ENCODE measurements at regions not wholly inside any gene's neighbourhood (a gene's known extent, or its start where the extent isn't known, plus 50 kb on each side); places are given as distances from the start of the nearest gene placed in this dataset.

DNA sequence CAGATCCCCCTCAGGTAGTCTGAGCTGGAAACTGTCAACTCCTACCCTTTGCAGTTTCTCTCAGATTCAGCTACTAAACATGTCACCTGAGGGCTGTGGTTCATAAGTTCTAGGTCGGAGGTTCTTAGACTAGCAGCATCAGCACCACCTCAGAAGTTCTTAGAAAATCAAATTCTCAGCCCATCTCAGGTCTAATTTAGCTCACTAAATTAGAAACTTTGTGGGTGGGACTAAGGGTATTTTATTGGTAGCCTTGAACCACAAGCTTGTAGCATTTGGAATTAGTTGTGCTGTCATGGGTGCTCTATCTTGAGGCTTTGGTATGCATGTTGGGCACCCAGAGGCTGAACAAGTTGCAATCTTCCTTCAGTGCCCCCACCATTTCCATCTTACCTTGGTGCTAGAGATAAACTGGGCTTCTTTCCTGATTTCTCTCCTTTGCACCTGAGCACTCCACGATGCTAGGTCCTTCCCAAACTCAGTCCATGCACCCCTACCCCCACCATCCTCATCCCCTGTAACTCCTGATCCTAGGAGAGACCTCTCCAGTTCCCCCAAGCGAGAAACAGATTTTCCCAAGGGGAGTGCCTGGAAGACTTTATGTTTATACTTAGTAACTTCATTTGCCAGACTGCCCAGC, 54.2 kb downstream of the S1PR1 start:
- DNase-seq: no peak

DNA sequence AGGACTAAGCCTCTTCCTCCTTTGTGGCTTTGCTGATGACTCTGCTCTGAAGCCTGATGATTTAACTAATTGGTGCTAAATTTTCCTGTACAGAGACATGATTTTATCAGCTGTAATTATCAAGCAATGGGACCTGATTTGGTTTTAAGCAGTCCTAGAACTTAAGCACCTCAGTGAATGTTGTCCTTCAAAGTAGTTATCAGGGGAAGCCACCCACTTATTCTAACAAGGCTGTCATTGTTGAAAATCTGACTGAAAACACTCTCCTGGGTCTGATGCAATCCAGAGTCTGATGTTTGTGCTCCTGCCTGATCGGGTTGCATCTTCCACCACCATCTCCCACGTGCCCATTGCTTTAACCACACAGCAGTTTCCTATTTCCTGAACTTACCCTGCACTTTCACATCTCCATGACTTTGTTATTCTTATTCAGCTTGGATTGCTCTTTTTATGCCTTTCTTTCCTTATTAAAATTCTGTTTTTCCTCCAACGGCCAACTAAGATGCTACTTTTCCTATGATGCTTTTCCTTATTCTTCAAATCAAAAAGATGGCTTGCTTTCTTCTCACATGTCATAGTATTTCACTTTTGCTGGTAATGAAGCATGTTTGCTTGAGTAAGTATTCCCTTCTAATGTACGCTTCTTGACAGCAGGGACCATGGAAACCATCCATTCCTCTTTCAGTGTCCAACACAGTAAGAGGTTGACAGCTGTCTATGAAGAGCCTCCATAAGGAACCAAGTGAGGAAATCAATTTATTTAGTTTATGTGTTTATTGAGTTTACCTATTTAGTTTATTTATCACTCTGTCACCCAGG, 55.0 kb downstream of the S1PR1 start:
- peak; percentile 33 for DNase-seq

DNA sequence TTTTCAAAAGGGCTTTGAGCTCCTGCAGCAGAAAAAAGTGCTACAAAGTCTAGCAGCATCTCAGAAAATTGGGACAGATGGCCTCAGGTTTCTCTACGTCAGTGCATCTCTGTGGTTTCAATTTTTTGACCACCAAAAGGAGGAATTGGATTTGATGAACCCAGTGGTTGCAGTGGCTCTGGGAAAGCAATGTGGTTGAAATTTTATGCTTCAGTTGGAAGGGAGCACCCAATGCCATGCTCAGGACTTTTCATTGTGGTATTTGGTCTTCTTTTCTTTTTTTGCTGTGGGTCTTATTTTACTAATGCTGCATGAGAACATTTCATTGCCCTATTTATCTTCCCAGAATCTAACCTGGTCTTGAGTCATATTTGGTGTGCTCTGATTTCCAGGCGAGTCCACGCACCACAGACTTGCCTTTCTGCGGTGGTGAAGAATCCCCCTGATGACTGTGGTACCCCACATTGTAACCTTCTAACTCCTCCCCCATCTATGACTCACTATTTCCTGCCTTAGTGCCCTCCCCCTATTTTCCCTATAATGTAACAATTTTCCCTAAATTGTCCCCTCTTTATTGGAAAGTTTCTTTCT, 56.7 kb downstream of the S1PR1 start:
- no peak for DNase-seq

DNA sequence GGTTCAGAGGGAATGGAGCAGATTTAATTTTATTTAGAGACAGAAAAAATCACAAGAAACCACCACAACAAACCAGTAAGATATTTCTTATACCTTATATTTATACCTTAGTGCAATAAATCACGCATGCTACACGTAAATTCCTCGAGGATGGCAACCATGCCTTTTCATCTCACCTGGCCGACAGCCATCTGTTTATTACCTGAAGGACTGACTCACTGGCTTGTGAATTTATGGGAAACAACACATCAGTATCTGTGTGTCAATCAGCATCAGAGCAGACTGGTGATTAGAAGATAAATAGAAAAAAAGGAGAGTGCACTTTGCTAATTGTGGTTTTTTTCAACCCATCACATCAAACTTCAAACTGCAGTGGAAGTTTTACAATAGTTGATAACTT, 58.4 kb downstream of the S1PR1 start:
- no peak for DNase-seq

DNA sequence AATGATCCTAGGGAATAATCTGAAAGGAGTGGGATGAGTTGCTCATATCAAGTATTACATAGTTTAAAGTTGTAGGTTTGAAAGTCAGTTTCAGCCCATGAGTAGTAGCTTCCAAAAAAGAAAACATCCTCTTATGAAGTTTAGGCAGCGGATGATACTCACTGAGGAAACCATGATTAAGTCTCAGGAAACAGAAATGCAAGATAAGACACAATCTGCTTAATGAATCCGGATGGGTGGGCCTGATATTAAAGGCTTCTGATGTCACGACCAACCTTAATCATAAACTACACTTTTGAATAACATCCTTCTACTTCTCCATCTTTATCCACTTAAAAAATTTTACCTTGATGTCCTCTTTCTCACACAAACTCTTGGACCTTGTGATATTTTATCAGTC, 61.8 kb downstream of the S1PR1 start:
- DNase-seq: no peak

DNA sequence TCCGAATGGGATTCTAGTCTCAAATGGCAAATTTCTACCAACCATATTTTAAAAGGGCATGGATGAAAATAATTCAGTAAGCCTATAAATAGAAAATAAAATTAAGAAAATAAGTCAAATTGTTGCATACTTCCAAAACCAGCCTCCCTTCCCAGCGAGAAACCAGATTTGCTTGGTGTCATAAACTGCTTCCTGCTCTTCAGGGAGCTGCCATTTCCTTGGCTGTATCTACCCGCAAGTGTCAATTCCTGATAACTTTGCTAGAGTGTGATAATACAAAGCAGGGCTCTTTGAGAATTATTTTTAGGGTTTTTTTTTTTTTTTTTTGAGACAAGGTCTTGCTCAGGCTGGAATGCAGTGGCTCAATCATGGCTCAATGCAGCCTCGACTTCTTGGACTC, 62.3 kb downstream of the S1PR1 start:
- DNase-seq: no peak

DNA sequence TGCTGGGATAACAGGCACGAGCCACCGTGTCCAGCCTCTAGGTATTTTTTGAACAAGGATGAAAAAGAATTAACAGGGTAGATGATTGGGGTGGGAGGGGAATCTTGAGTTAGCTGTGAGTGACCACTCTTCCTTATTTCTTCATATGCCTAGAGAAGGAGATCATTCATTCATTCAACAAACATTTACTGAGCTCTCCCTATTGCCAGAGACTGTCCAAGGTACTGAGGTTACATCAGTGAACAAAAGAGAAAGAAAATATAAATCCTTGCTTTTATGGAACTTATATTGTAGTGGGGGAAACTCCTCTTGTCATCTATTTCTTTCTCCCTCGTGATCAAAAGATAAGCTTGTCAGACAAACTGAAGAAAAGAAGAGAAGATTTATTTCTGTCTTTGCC, 62.9 kb downstream of the S1PR1 start:
- no peak for DNase-seq

DNA sequence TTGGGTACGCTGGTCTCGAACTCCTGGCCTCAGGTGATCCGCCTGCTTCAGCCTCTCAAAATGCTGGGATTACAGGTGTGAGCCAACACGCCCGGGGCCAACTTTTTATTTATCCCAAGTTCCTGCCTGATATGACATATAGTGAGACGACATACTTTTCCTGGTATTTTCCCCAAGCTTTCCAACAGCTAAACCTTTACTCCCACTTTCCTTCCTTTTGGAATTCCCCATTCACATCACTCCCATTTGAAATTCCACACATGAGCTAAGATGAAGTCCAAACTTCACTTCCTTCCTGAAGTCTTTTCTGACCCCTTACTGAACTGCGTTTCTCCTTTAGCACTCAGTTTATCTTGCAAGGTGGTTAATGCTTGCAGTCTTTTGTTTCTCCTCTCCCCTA, 64.1 kb downstream of the S1PR1 start:
- no peak for DNase-seq

DNA sequence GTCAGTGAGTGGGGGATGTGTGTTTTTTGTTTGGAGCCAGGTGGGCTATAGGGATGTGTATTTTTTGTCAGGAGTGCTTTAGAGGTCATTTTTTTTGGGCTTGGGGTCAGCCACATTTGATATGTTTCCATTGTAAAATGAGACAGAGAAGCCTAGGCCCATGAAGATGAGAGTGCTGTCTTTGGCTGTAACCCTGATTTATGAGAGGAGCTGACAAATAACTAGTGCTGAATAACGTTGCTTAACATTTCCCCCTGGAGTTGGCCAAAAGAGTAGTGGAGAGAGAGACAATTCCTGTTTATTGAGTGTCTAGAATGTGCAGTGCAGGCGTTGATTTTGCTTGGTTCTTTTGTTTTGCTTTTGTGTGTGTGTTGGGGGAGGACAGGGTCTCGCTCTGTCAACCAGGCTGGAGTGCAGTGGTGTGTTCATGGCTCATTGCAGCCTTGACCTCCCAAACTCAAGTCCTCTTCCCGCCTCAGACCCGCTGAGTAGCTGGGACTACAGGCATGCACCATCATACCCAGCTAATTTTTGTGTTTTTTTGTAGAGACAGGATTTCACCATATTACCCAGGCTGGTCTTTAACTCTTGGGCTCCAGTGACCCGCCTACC, 64.7 kb downstream of the S1PR1 start:
- DNase-seq: no peak

DNA sequence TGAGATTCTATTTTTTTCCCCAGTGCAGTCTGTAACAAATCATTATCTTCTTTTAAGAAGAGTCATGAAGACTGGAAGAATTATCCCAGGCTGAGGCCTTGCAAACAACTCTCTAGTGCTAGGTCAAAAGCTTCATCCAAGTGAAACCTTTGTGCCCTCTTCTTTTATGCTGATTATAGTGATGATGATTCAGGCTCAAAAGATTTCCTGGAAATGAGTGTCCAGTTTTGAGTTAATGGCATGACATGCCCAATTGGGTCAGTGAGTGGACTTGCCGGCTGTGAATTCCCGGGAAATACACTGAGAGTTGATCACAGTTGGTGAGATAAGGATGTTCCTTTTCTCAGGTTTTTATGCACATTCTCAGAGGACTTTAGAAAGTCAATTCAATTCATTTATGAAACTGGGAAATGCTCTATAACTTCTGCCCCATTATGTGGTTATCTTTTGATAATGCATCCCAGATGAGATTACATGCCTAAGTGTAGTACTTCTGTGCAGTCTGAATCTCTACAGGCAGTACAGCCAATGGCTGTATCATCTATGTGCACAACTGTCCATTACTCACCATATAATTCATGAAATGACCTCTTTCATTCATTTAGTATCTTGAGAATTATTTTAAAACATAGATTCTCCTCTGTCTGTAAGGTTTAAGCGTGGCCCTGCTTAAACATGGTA, 66.2 kb downstream of the S1PR1 start:
- no peak for DNase-seq

DNA sequence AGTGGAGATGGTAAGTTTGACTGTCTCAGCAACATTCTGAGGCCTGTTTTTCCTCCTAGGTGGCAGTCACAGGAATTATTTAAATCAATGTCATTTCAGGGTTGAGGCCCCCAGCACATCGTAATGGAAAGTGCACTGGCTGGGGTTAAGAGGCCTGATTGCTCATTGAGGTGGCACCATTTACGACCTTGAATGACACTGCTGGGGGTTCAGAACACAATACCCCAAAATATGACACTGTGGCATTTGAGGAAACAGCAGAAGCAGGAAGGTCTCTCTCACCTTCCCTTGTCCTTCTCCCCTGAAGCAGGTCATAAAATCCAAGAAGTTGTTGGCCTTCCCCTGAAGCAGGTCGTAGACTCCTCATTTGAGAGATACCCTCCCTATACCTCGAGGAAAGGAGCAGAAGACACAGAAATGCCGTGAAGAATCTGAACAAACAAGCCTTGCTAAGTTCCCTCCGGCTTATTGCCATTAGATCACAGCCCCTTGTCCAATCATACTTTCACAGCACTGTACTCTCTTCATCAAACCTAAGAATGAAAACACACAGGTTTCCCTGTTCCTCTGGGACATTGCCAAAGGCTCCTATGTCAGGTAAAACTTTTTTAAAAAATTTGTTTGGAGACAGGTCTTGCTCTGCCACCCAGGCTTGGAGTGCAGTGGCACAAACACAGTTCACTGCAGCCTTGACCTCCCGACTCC, 71.3 kb downstream of the S1PR1 start:
- DNase-seq: no peak

DNA sequence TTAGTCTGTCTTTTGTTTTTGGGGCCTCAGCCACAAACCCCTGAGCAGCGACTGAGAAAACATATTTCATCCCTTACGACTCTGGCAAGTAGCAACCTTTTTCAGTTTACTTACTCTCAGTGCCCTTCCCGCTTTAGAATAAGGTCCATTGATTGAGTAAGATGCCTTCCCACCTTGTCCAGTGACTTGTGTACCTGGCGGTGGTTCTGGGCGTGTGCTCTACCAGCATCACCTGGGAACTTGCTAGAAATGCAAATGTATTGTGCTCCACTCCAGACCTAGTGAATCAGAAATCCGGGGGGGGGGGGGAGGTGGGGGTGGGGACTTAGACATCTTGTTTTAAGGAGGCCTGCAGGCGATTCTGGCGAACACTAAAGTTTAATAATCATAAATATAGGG, 72.1 kb downstream of the S1PR1 start:
- DNase-seq: no peak

DNA sequence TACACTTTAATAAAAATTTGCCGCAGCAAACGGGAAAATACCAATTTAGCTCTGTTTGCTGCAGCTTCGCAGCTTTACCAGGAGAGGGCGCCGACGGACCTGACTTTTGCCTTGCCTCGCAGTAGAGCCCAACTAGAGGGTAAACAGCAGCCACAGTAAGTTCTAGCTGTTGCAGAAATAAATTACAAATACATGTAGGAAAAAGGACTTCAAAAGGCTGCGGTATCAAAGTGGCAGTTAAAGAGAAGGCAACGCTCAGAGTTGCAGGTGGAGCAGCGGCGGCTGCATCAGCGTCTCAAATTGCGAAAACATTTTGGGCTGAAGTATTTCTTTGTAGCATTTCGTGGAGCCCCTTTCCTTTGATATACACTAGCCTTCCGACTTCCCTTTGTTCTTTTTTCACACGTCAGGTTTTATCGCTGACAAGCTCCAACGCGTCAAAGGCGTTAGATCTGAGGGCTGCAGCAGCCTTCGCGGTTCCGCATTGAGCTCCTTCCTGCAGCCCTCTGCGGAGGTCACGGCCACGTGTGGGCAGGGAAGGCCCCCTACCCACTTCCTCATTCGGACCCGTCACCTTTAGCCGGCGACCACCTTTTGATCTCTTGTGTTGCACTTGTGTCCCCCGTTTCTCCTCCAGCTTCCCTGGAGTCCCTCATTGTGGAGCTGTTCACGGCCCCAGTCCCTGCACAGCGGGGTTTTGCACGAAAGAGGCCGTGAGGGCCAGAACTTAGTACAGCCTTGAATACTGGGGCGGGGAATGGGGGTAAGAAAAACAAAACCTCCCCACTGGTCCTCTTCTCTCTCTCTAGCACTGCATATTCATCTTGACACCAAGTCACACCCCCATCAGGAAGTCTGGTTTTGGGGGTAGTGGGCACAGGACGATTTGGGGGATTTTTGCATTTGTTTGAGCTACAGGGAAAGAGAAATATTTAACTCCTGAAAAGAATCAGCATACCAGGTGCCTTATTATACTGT, 72.8 kb downstream of the S1PR1 start:
- peak; percentile 53 for DNase-seq

DNA sequence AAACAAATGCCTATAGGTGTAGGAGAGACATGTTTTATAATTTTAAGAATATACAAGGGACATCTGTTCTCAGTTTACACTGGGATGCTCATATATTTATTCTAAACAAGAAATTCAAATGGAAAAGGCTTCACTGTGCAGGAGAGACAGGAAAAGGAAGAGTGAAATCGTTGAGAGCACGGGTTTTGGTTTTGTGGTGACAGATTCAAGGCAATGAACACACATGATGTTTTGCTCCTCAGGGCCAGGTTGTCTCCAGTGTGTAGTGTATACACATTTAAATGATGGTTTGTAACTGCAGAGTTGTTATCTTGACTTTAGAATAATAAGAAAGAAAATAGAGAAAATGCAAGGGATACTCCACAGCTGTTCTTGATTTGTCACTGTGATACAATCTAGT, 73.7 kb downstream of the S1PR1 start:
- no peak for DNase-seq

DNA sequence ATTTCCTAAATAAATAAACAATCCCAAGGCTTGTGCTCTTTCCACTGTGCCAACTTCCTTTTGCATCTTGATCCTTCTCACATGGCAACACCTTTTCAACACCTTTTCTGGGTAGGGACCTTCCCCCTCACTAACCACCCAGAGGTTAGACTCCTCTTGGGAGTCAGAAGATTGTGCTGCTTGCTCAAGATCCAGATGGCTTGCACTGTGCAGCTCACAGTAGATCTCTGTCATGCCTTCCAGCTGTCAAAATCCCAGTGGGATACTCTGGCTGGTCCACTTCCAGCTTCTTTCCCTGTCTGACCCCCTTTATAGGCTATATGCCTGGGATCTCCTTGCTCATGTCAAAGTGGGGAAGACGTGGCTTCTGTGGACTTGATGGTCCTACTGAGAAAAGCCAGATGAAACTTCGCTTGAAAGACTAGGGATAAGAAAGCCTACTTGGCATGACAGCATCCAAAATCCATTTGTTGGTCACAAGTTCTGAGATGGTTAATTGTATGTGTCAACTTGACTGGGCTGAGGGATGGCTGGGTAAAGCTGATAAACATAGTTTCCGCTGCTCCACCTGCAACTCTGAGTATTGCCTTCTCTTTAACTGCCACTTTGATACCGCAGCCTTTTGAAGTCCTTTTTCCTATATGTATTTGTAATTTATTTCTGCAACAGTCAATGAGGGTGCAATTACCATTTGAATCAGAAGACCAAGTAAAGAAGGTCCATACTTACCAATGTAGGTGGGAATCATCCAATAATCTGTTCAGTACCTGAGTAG, 74.5 kb downstream of the S1PR1 start:
- DNase-seq: no peak

DNA sequence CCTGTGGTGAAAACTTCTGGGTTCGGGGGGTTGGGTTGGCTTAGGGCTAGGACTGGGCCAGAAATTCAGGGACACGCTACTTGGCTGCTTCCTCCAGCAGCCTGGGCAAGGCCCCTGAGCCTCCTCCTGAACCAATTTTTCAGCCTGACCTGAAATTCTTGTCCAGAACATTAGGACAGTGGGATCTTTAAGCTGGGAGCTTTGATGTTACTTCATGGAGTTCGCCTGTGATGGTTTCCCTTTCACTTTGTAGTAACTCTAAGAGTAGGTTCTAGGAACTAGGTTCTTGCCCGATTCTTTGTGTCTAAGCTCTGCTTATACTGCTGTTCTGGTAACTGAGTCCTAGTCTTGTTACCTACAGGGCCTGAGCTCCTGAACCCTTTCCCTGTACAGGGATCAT, 75.3 kb downstream of the S1PR1 start:
- DNase-seq: no peak

DNA sequence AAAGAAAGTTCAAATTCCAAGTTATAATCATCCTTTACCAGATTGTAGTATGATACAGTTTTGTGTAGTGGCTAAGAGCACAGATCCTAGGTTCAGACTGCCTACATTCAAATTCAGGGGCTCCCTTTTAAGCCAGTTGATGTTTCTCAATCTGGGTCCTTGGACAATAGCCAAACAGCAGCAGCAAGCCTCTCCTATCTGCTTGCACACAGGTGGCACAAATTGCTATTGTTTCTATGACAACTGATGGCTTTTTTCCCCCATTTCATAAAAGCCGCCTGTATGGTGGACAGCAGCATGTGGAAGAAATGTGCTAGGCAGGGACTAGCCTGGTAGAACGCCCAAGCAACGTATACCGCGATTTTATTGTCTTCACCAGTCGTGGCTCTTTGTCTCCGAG, 76.5 kb downstream of the S1PR1 start:
- DNase-seq: no peak

DNA sequence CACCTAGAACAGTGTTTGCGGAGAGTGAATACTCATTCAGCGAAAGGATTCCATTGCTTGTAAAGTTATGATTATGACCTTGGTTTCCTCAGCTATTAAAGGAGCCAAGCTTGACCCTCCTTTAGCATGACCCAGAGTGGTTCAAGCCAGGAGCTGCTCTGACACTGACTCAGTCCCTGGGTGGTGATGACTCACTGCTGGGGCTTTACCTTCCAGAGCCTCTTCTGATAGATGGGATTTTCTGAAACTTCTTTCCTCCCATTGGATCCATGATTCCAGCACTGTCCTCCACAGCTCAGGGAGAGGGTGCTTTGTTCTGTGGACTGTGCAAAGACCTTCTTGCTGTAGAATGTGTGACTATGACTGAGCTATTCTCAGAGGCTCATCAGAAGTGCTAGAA, 77.4 kb downstream of the S1PR1 start:
- DNase-seq: no peak

DNA sequence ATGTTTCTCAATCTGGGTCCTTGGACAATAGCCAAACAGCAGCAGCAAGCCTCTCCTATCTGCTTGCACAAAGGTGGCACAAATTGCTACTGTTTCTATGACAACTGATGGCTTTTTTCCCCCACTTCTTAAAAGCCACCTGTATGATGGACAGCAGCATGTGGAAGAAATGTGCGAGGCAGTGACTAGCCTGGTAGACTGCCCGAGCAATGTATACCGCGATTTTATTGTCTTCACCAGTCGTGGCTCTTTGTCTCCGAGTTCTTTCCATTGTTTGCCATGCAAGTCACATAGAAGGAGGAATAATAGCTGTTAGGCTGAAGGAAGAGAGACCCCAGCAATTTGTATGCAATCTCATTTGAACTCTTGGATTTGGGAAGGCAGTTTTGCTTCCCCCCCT, 79.4 kb downstream of the S1PR1 start:
- no peak for DNase-seq

DNA sequence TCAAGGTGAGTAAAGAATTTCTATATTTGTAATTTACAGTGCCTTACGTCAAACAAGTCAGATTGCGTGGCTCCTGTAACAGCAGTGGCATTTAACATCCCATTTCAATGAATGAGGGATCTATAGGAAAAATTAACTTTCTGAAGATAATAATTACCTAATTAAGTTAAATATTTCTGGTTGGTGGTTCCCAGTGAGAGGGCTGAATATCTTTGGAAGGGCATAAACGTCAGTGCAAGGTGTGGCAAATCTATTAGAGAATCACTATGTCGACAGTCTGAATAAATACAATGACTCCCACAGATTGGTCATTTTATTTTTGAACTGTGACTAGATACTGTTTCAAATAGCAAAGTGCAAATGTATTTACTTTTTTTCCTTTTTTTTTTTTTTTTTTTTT, 80.0 kb downstream of the S1PR1 start:
- no peak for DNase-seq

DNA sequence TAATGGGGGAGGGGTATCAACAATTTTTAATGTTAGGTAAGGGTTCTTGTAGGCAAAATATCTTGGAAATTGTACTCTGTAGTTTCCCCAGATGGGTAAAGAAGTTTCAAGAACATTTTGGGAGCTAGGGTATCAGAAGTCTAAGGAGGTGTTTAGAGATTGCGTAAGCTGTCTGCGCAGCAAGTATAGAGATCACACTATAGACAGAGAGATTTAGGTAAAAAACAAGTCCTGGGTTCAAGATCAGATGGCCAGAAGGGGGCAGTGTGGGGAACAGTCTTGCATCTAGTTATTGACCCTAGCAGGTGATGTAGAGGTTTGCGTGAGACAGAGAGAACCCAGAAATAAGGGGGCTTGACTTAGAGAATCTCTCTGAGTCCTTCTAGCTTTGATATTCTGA, 80.8 kb downstream of the S1PR1 start:
- no peak for DNase-seq
